HG03432 (cell line): ENCODE measurements at regions not wholly inside any gene's neighbourhood (a gene's known extent, or its start where the extent isn't known, plus 50 kb on each side); places are given as distances from the start of the nearest gene placed in this dataset.
"Not testable (repeated sequence)": the region's sequence is repeated elsewhere in the genome, so short reads cannot be mapped to it uniquely, and the experiment has no call there.

Source experiments
- ATAC-seq: cut with Tn5 transposase; IDR thresholded peaks from one replicate; pipeline ENCODE4 v1.9.1; 2021; ENCODE audit warnings: mild to moderate bottlenecking, moderate library complexity; ENCODE audit not compliant: unreplicated experiment

- no peak for ATAC-seq
Observed at GRCh38 chr5:26012078-26012477, 1026.3 kb downstream of the CDH9 start.

- no peak for ATAC-seq
Observed at GRCh38 chr5:26009742-26010141, 1028.6 kb downstream of the CDH9 start.

GRCh38 chr5:26003966-26004365, 1034.4 kb downstream of the CDH9 start:
- no peak for ATAC-seq

GRCh38 chr5:25995209-25995608, 1043.2 kb downstream of the CDH9 start:
- no peak for ATAC-seq

- no peak for ATAC-seq
Observed at GRCh38 chr5:25993701-25994100, 1044.7 kb downstream of the CDH9 start.

- ATAC-seq, result no peak
Observed at GRCh38 chr5:25991639-25992038, 1046.7 kb downstream of the CDH9 start.

GRCh38 chr5:25990771-25991170, 1047.6 kb downstream of the CDH9 start:
- no peak for ATAC-seq

- no peak for ATAC-seq
Observed at GRCh38 chr5:25979086-25979485, 1059.3 kb downstream of the CDH9 start.

- ATAC-seq, result no peak
Observed at GRCh38 chr5:25975885-25976284, 1062.5 kb downstream of the CDH9 start.

GRCh38 chr5:25974451-25974850, 1063.9 kb downstream of the CDH9 start:
- ATAC-seq, result no peak

- ATAC-seq, result no peak
Observed at GRCh38 chr5:25970906-25971489, 1067.4 kb downstream of the CDH9 start.

- not testable (repeated sequence) for ATAC-seq
Observed at GRCh38 chr5:25969042-25969441, 1069.3 kb downstream of the CDH9 start.

- no peak for ATAC-seq
Observed at GRCh38 chr5:25964009-25964372, 1074.4 kb downstream of the CDH9 start.

GRCh38 chr5:25963251-25964008, 1075.0 kb downstream of the CDH9 start:
- no peak for ATAC-seq

- no peak for ATAC-seq
Observed at GRCh38 chr5:25955337-25955736, 1083.0 kb downstream of the CDH9 start.

- no peak for ATAC-seq
Observed at GRCh38 chr5:25950681-25951080, 1087.7 kb downstream of the CDH9 start.

GRCh38 chr5:25948278-25948677, 1090.1 kb downstream of the CDH9 start:
- no peak for ATAC-seq

- no peak for ATAC-seq
Observed at GRCh38 chr5:25944786-25945185, 1093.6 kb downstream of the CDH9 start.

- no peak for ATAC-seq
Observed at GRCh38 chr5:25909163-25909562, 1129.2 kb downstream of the CDH9 start.

- ATAC-seq, result no peak
Observed at GRCh38 chr5:25905646-25906045, 1132.7 kb downstream of the CDH9 start.

GRCh38 chr5:25892211-25892610, 1146.2 kb downstream of the CDH9 start:
- no peak for ATAC-seq

- ATAC-seq, result no peak
Observed at GRCh38 chr5:25891691-25892090, 1146.7 kb downstream of the CDH9 start.
